Aorta (tissue), 5 donors: ENCODE measurements at regions not wholly inside any gene's neighbourhood (a gene's known extent, or its start where the extent isn't known, plus 50 kb on each side); places are given as distances from the start of the nearest gene placed in this dataset.
A peak's percentile ranks its signal among the peaks of the same experiment; 100 is the strongest.
"Not testable (repeated sequence)": the region's sequence is repeated elsewhere in the genome, so short reads cannot be mapped to it uniquely, and the experiment has no call there.

ENCODE experiments used
- ATAC-seq: fragments of 200-7000 bp; cut with Tn5 transposase; one replicate; pipeline ENCODE4 v1.9.1; 2022; ENCODE audit warnings: moderate library complexity; ENCODE audit not compliant: low FRiP score
- DNase-seq, 2 donors: peaks; one replicate each; pipeline ENCODE4 v3.0.0-alpha.2; 2020
- H3K27ac ChIP-seq, 2 donors: one replicate each; pipeline ENCODE4 v1.5.1; 2013; ENCODE audit warnings: low read length in 2 of 2, mild to moderate bottlenecking in 2 of 2, moderate library complexity in 2 of 2, control low read depth in 1 of 2, inconsistent platforms in 1 of 2, low read depth in 1 of 2
- H3K27me3 ChIP-seq, 2 donors: one replicate each; pipeline ENCODE4 v1.6.1; 2013; ENCODE audit warnings: control low read depth in 1 of 2, low read length in 1 of 2, mild to moderate bottlenecking in 1 of 2, moderate library complexity in 1 of 2; ENCODE audit not compliant: insufficient read depth in 2 of 2, control insufficient read depth in 1 of 2
- H3K36me3 ChIP-seq, 2 donors: one replicate each; pipeline ENCODE4 v1.6.1; 2013; ENCODE audit warnings: control low read depth in 1 of 2, low read length in 1 of 2, mild to moderate bottlenecking in 1 of 2; ENCODE audit not compliant: insufficient read depth in 2 of 2, control insufficient read depth in 1 of 2
- H3K4me1 ChIP-seq, 2 donors: one replicate each; pipeline ENCODE4 v1.6.1; 2013; ENCODE audit warnings: low read length in 2 of 2, control low read depth in 1 of 2, mild to moderate bottlenecking in 1 of 2, moderate library complexity in 1 of 2; ENCODE audit not compliant: insufficient read depth in 2 of 2, control insufficient read depth in 1 of 2
- H3K4me3 ChIP-seq, 2 donors: one replicate each; pipeline ENCODE4 v1.5.1; 2013; ENCODE audit warnings: low read length in 2 of 2, control low read depth in 1 of 2, mild to moderate bottlenecking in 1 of 2
- H3K9me3 ChIP-seq: one replicate; pipeline ENCODE4 v1.6.1; 2013; ENCODE audit warnings: mild to moderate bottlenecking, low read length; ENCODE audit not compliant: control insufficient read depth
- WGBS, 2 donors: extraction: QIAGEN DNeasy Blood & Tissue Kit; methylation state at CpG; one replicate each; pipeline ENCODE4 v1.1.7; 2013; 5-methylcytosine and 5-hydroxymethylcytosine counted together
- intact Hi-C, 2 donors: fragments of 100-400 bp; cut with DNase I; formaldehyde crosslinking; loops; one replicate each; pipeline versions ENCODE4 v1.14.2 to v1.15.0; 2022
- donor health status: healthy with polysubstance abuse.
- donor health status: Bipolar disorder and iron deficiency.
- donor health status: DM: no; HTN: no; CAD: no.
- donor health status: DM: no; HTN: no; CAD: no.
- donor health status: DM: yes; HTN: yes; CAD: no.

GRCh38 chr2:240191001-240191400, 50.5 kb upstream of the OTOS start:
- Histone ChIP-seq H3K27me3 (no peaks in the 10 kb centered on the region), H3K9me3 (no peaks in the 10 kb centered on the region), H3K4me1 (no peaks in the 10 kb centered on the region), H3K36me3 (no peaks in the 10 kb centered on the region), H3K27ac (no peak overlapping the region), H3K4me3 (no peak overlapping the region)
- ATAC-seq = no peak
- 89 to 90% methylated on average over 15 of the region's 15 CpGs for WGBS, 2 donors
- intact Hi-C loops = no loop called here
- peak; percentile 36 to 45 for DNase-seq

- H3K27ac ChIP-seq = no peak overlapping the region
- no peaks in the 10 kb centered on the region for H3K9me3 ChIP-seq
- peak in 1 of 2 donors; percentile 26 for DNase-seq
- no peaks in the 10 kb centered on the region for H3K4me1 ChIP-seq
- ATAC-seq = no peak
- H3K27me3 ChIP-seq = no peaks in the 10 kb centered on the region
- no peak overlapping the region for H3K4me3 ChIP-seq
- WGBS, 2 donors = 81 to 85% methylated on average over 5 of the region's 5 CpGs
- H3K36me3 ChIP-seq = no peaks in the 10 kb centered on the region
- intact Hi-C loops = no loop called here
These were observed 52.2 kb upstream of the OTOS start for GRCh38 chr2:240192661-240193060.

- H3K4me3 ChIP-seq, ATAC-seq, H3K27me3 ChIP-seq, H3K36me3 ChIP-seq, H3K4me1 ChIP-seq, intact Hi-C loops, H3K27ac ChIP-seq, H3K9me3 ChIP-seq: not testable (repeated sequence)
- WGBS, 2 donors = 37 to 42% methylated on average over 10 of the region's 10 CpGs
- DNase-seq = peak; percentile 4 to 16
These were observed 53.9 kb upstream of the OTOS start for GRCh38 chr2:240194341-240194762.

- intact Hi-C loops = no loop called here
These were observed 54.9 kb upstream of the OTOS start for GRCh38 chr2:240195316-240195861.

GRCh38 chr2:240196716-240197461, 56.4 kb upstream of the OTOS start:
- no peak for ATAC-seq

More at GRCh38 chr2:240195316-240195861, 54.9 kb upstream of the OTOS start:
- no peak overlapping the region for H3K27ac ChIP-seq
- WGBS, 2 donors = 88 to 92% methylated on average over 10 of the region's 10 CpGs
- peak; percentile 12 to 30 for DNase-seq
- no peaks in the 10 kb centered on the region for H3K27me3 ChIP-seq
- H3K4me3 ChIP-seq = no peak overlapping the region
- no peaks in the 10 kb centered on the region for H3K9me3 ChIP-seq
- no peak for ATAC-seq
- no peaks in the 10 kb centered on the region for H3K36me3 ChIP-seq
- H3K4me1 ChIP-seq = no peaks in the 10 kb centered on the region

GRCh38 chr2:240197462-240198139, 57.1 kb upstream of the OTOS start:
- Histone ChIP-seq H3K4me3 (no peak overlapping the region), H3K4me1 (no peaks in the 10 kb centered on the region), H3K27me3 (no peaks in the 10 kb centered on the region), H3K36me3 (no peaks in the 10 kb centered on the region), H3K9me3 (no peaks in the 10 kb centered on the region), H3K27ac (no peak overlapping the region)
- ATAC-seq (no peak), DNase-seq (peak; percentile 17 to 31)
- intact Hi-C loops = no loop called here
- 95 to 97% methylated on average over 17 of the region's 17 CpGs for WGBS, 2 donors

More at GRCh38 chr2:240196716-240197461, 56.4 kb upstream of the OTOS start:
- H3K27me3 ChIP-seq = no peaks in the 10 kb centered on the region
- H3K9me3 ChIP-seq = no peaks in the 10 kb centered on the region
- H3K36me3 ChIP-seq = no peaks in the 10 kb centered on the region
- H3K27ac ChIP-seq = no peak overlapping the region
- no peaks in the 10 kb centered on the region for H3K4me1 ChIP-seq
- WGBS, 2 donors = 90 to 92% methylated on average over 10 of the region's 10 CpGs
- peak; percentile 18 to 51 for DNase-seq
- no peak overlapping the region for H3K4me3 ChIP-seq
- intact Hi-C loops = no loop called here

- Histone ChIP-seq H3K9me3 (no peaks in the 10 kb centered on the region), H3K4me1 (no peaks in the 10 kb centered on the region), H3K4me3 (no peak overlapping the region), H3K36me3 (no peaks in the 10 kb centered on the region), H3K27ac (no peak overlapping the region), H3K27me3 (no peaks in the 10 kb centered on the region)
- ATAC-seq (no peak), DNase-seq (peak in 1 of 2 donors; percentile 9)
- intact Hi-C loops = no loop called here
- WGBS, 2 donors = 95 to 96% methylated on average over 6 of the region's 6 CpGs
These were observed 57.8 kb upstream of the OTOS start for GRCh38 chr2:240198226-240198625.

GRCh38 chr2:240199133-240199870, 58.8 kb upstream of the OTOS start:
- Histone ChIP-seq H3K4me1 (no peaks in the 10 kb centered on the region), H3K4me3 (no peak overlapping the region), H3K27me3 (no peaks in the 10 kb centered on the region), H3K9me3 (no peaks in the 10 kb centered on the region), H3K27ac (no peak overlapping the region), H3K36me3 (no peaks in the 10 kb centered on the region)
- ATAC-seq (no peak), DNase-seq (peak; percentile 31 to 52)
- WGBS, 2 donors = 81% methylated on average over 16 of the region's 16 CpGs
- intact Hi-C loops = no loop called here
